Endodermal cell (in vitro differentiated cells): ENCODE measurements at regions not wholly inside any gene's neighbourhood (a gene's known extent, or its start where the extent isn't known, plus 50 kb on each side); places are given as distances from the start of the nearest gene placed in this dataset.
A peak's percentile ranks its signal among the peaks of the same experiment; 100 is the strongest.

Experiments
- DNase-seq: peaks from one replicate; pipeline ENCODE4 v3.0.0-alpha.2; 2017
- H3K27ac ChIP-seq: 2 replicates; pipeline ENCODE4 v1.5.1; 2013; ENCODE audit warnings: mild to moderate bottlenecking, low read depth, low read length, moderate library complexity
- H3K27me3 ChIP-seq: 2 replicates; pipeline ENCODE4 v1.6.1; 2013; ENCODE audit warnings: mild to moderate bottlenecking, low read length, moderate library complexity; ENCODE audit not compliant: insufficient read depth, control insufficient read depth, poor library complexity, severe bottlenecking
- H3K36me3 ChIP-seq: 2 replicates; pipeline ENCODE4 v1.7.0; 2013; ENCODE audit warnings: mild to moderate bottlenecking, low read length, moderate library complexity; ENCODE audit not compliant: control insufficient read depth, insufficient read depth
- H3K4me1 ChIP-seq: one replicate; pipeline ENCODE4 v1.7.0; 2013; ENCODE audit warnings: low read length; ENCODE audit not compliant: control insufficient read depth, insufficient read depth
- H3K4me3 ChIP-seq: 2 replicates; pipeline ENCODE4 v1.5.1; 2013; ENCODE audit warnings: mild to moderate bottlenecking, low read length, moderate library complexity
- H3K9ac ChIP-seq: 2 replicates; pipeline ENCODE4 v1.6.1; 2013; ENCODE audit warnings: mild to moderate bottlenecking, low read length, moderate library complexity; ENCODE audit not compliant: poor library complexity, severe bottlenecking; ENCODE audit errors: extremely low read depth
- H3K9me3 ChIP-seq: 2 replicates; pipeline ENCODE4 v1.6.1; 2013; ENCODE audit warnings: mild to moderate bottlenecking, low read length, moderate library complexity; ENCODE audit not compliant: control insufficient read depth
- H3K27ac Mint-ChIP-seq: 2 replicates; pipeline ENCODE4 v1.8.0; 2020; ENCODE audit warnings: mixed read lengths
- H3K27me3 Mint-ChIP-seq: 2 replicates; pipeline ENCODE4 v1.8.0; 2021; ENCODE audit warnings: mild to moderate bottlenecking, mixed read lengths; ENCODE audit not compliant: insufficient read depth
- H3K36me3 Mint-ChIP-seq: 2 replicates; pipeline ENCODE4 v1.8.0; 2020; ENCODE audit warnings: low read depth, mixed read lengths
- H3K4me1 Mint-ChIP-seq: 2 replicates; pipeline ENCODE4 v1.8.0; 2020; ENCODE audit warnings: mixed read lengths
- H3K4me3 Mint-ChIP-seq: 2 replicates; pipeline ENCODE4 v1.8.0; 2020; ENCODE audit warnings: mild to moderate bottlenecking, moderate library complexity, mixed read lengths
- H3K9me3 Mint-ChIP-seq: 2 replicates; pipeline ENCODE4 v1.8.0; 2020; ENCODE audit warnings: mild to moderate bottlenecking, mixed read lengths
- WGBS, 2 experiments: methylation state at CpG; one replicate each; pipeline versions ENCODE4 v1.1.5 to v1.1.7; 2013; ENCODE audit warnings: missing lambda C conversion rate in 2 of 2, mixed read lengths in 1 of 2; ENCODE audit not compliant: insufficient coverage in 1 of 2, insufficient read length in 1 of 2; 5-methylcytosine and 5-hydroxymethylcytosine counted together
- TF ChIP-seq, protein P1 (sequence below): fragments of 200-600 bp; sonication (generic); conservative IDR thresholded peaks from 2 replicates; pipeline ENCODE4 v1.5.0; 2021; ENCODE audit warnings: antibody characterized with exemption, mild to moderate bottlenecking

DNA sequence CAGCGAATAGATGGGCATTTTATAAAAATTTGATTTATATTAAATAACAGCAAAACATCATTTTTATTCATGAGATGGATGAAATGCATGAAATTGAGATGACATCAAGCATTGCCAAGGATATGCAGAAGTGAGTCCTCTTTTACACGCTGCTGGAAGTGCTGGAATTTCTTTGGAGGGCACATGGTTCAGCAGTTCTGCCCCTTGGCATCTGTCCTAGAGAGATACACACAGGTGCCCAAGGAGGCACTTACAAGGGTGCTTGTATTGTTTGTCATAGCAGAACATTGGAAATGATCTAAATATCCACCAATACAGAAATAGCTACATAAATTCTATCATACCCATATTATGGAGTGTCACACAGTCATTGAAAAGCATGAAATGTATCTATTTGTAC is 441.1 kb upstream of the TMPO start:
- Mint-ChIP-seq H3K36me3 (no peaks in the 10 kb centered on the region), H3K4me1 (no peaks in the 10 kb centered on the region), H3K27ac (no peak overlapping the region), H3K4me3 (no peak overlapping the region), H3K9me3 (no peaks in the 10 kb centered on the region), H3K27me3 (no peaks in the 10 kb centered on the region)
- Histone ChIP-seq H3K9ac (no peak overlapping the region), H3K9me3 (no peaks in the 10 kb centered on the region), H3K36me3 (no peaks in the 10 kb centered on the region), H3K27ac (no peak overlapping the region), H3K4me3 (no peak overlapping the region), H3K27me3 (no peaks in the 10 kb centered on the region), H3K4me1 (no peaks in the 10 kb centered on the region)
- DNase-seq: no peak
- WGBS, 2 experiments: 87% methylated on average over 1 of the region's 2 CpGs; no CpG with 5 or more reads in 1 of the 2 experiments
- TF ChIP-seq, protein P1, sequence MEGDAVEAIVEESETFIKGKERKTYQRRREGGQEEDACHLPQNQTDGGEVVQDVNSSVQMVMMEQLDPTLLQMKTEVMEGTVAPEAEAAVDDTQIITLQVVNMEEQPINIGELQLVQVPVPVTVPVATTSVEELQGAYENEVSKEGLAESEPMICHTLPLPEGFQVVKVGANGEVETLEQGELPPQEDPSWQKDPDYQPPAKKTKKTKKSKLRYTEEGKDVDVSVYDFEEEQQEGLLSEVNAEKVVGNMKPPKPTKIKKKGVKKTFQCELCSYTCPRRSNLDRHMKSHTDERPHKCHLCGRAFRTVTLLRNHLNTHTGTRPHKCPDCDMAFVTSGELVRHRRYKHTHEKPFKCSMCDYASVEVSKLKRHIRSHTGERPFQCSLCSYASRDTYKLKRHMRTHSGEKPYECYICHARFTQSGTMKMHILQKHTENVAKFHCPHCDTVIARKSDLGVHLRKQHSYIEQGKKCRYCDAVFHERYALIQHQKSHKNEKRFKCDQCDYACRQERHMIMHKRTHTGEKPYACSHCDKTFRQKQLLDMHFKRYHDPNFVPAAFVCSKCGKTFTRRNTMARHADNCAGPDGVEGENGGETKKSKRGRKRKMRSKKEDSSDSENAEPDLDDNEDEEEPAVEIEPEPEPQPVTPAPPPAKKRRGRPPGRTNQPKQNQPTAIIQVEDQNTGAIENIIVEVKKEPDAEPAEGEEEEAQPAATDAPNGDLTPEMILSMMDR: no peak

DNA sequence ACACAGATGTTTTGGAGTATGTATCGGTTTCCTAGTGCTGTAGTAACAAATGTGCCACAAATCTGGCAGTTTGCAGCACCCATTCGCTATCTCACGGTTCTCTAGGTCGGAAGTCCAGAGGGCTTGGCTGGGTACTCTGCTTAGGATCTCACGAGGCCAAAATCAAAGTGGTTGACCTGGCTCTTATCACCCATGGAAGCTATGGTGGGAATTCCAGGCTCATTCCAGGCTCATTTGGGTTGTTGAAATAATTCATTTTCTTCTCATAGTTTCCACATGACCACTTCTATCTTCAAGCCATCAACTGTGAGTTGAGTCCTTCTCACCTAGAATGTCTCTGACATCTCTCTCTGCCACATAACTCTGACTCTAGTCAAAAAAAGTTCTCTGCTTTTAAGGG is 431.0 kb upstream of the TMPO start:
- H3K27ac ChIP-seq: no peak overlapping the region
- H3K9me3 Mint-ChIP-seq: peaks cover 2% of the 10 kb centered on the region
- no peak overlapping the region for H3K27ac Mint-ChIP-seq
- H3K27me3 Mint-ChIP-seq: no peaks in the 10 kb centered on the region
- no peak overlapping the region for H3K4me3 Mint-ChIP-seq
- no peak overlapping the region for H3K4me3 ChIP-seq
- no peaks in the 10 kb centered on the region for H3K27me3 ChIP-seq
- DNase-seq: no peak
- 91 to 94% methylated on average over 4 to 5 of the region's 5 CpGs for WGBS, 2 experiments
- no peak overlapping the region for H3K9ac ChIP-seq
- peaks cover 2% of the 10 kb centered on the region for H3K9me3 ChIP-seq
- H3K4me1 Mint-ChIP-seq: peaks cover 10% of the 10 kb centered on the region
- TF ChIP-seq, protein P1: no peak
- no peaks in the 10 kb centered on the region for H3K36me3 Mint-ChIP-seq
- no peaks in the 10 kb centered on the region for H3K4me1 ChIP-seq
- no peaks in the 10 kb centered on the region for H3K36me3 ChIP-seq

DNA sequence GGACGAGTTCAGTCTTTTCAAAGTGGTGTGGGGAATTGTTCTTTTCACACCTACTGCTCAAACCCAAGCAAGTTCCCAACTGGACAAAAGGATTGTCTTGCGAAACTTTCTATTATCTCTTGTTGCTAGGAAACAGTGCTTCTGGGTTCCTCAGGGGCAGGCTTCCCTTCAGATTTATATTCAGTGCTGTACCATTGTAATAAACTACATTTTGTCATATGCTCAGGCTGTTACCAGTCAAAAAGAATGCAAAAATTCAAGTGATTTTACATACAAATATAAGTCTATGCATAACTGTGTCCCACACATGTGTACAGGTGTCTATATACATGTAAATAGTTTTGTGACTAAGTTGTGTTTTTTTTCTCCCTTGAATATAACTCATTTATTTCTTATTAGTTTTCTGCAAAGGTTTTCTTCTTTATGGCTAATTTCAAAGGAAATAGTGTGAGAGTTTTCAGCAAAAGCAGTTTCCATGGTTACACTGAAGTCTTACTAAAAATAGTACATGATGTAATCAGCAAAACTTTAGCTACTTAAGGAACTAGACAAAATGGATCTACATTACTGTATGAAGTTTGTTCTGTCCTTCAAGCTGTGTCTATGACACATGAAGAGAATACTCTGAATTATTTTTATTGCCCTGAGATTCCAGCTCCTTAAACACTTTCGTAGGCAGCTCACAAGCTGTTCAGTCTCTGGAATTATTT is 430.2 kb upstream of the TMPO start:
- no peaks in the 10 kb centered on the region for H3K27me3 ChIP-seq
- no peak overlapping the region for H3K4me3 Mint-ChIP-seq
- no peak for DNase-seq
- no peaks in the 10 kb centered on the region for H3K36me3 ChIP-seq
- H3K9me3 Mint-ChIP-seq: peaks cover 3% of the 10 kb centered on the region
- H3K4me1 Mint-ChIP-seq: peaks cover 10% of the 10 kb centered on the region
- H3K9ac ChIP-seq: no peak overlapping the region
- WGBS, 2 experiments: 17 to 73% methylated on average over 2 to 3 of the region's 3 CpGs
- H3K4me1 ChIP-seq: no peaks in the 10 kb centered on the region
- peak overlapping the region; percentile 68 for H3K27ac ChIP-seq
- H3K4me3 ChIP-seq: no peak overlapping the region
- no peaks in the 10 kb centered on the region for H3K36me3 Mint-ChIP-seq
- H3K27me3 Mint-ChIP-seq: no peaks in the 10 kb centered on the region
- peaks cover 7% of the 10 kb centered on the region for H3K9me3 ChIP-seq
- H3K27ac Mint-ChIP-seq: no peak overlapping the region
- TF ChIP-seq, protein P1: no peak
